ENCODE measurements at regions not wholly inside any gene's neighbourhood (a gene's known extent, or its start where the extent isn't known, plus 50 kb on each side); places are given as distances from the start of the nearest gene placed in this dataset.

- TF ChIP-seq POLR2A (IDR thresholded peaks at IDR 0.05) (no peak), CTCF (IDR thresholded peaks at IDR 0.05) (no peak)
Measured at GRCh38 chr18:57940166-57940660, 103.8 kb upstream of the NEDD4L start.
